Esophagus squamous epithelium (tissue), 4 donors: ENCODE measurements at regions not wholly inside any gene's neighbourhood (a gene's known extent, or its start where the extent isn't known, plus 50 kb on each side); places are given as distances from the start of the nearest gene placed in this dataset.

Experiments
- POLR2A ChIP-seq, 4 donors: fragments of 450-650 bp; IDR thresholded peaks; one replicate each; pipeline ENCODE4 v1.6.1; 2017; ENCODE audit warnings: antibody characterized with exemption in 4 of 4, mild to moderate bottlenecking in 4 of 4, moderate library complexity in 3 of 4
- TF ChIP-seq, protein P1 (sequence below), 6 experiments: fragments of 450-650 bp in 4 of 6; fragments of 200-600 bp in 2 of 6; sonication (generic) in 2 of 6; IDR thresholded peaks; one replicate each; pipeline ENCODE4 v1.5.1; 2016 to 2019; ENCODE audit warnings: antibody characterized with exemption in 6 of 6, mild to moderate bottlenecking in 4 of 6, moderate library complexity in 4 of 6

DNA sequence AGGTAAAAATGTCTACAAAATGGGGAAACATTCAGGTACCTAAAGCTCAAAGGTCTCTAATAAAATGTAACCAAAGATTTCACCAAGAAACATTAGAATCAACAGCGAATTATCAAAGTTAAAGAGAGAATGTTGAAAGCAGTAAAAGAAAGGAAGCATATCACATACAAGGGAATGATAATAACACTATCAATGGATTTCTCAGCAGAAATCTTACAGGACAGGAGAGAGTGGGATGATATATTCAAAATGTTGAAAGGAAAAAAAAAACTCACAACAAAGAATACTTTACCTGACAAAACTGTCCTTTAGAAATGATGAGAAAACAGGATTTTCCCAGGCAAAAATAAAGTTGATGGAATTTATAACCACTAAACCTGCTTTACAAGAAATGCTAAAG, 591.2 kb upstream of the POU3F3 start:
- TF ChIP-seq, protein P1, sequence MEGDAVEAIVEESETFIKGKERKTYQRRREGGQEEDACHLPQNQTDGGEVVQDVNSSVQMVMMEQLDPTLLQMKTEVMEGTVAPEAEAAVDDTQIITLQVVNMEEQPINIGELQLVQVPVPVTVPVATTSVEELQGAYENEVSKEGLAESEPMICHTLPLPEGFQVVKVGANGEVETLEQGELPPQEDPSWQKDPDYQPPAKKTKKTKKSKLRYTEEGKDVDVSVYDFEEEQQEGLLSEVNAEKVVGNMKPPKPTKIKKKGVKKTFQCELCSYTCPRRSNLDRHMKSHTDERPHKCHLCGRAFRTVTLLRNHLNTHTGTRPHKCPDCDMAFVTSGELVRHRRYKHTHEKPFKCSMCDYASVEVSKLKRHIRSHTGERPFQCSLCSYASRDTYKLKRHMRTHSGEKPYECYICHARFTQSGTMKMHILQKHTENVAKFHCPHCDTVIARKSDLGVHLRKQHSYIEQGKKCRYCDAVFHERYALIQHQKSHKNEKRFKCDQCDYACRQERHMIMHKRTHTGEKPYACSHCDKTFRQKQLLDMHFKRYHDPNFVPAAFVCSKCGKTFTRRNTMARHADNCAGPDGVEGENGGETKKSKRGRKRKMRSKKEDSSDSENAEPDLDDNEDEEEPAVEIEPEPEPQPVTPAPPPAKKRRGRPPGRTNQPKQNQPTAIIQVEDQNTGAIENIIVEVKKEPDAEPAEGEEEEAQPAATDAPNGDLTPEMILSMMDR (IDR thresholded peaks at IDR 0.05), result no peak
- TF ChIP-seq POLR2A (IDR thresholded peaks at IDR 0.05), result no peak
